ENCODE measurements at regions not wholly inside any gene's neighbourhood (a gene's known extent, or its start where the extent isn't known, plus 50 kb on each side); places are given as distances from the start of the nearest gene placed in this dataset.

DNA sequence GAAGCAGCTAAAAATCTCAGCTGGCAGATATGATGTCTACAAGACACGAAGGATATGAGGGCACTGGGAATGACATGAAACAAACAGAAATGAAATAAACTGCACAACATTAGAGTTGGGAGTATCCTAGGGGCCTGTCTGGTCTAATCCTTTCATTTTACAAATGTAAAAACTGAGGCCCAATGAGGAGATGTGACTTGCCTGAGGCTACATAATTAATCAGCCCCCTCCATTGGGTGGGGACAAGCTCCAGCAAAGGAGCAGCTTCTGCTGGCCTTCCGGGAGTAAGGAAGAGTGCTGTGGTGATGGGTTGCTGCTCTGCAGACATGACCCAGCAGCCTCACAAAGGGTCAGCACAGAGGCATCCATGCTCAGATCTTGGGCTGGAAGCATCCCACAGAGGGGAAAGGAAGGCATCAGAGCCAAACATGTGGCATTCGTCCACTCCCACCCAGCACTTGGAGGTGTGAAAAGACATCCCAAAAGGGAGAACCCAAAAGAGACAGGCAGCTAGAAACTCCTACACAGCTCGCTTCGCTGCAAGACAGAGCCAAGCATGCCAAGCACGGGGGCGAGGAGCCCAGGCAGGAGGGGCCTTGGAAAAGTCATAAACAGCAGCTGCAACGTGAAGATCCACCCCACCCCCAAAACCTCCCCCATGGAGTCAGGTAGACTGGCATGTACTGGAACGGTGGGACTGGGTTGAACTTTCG lies 183.7 kb downstream of the UNC5CL start:
- TF ChIP-seq, protein P1, sequence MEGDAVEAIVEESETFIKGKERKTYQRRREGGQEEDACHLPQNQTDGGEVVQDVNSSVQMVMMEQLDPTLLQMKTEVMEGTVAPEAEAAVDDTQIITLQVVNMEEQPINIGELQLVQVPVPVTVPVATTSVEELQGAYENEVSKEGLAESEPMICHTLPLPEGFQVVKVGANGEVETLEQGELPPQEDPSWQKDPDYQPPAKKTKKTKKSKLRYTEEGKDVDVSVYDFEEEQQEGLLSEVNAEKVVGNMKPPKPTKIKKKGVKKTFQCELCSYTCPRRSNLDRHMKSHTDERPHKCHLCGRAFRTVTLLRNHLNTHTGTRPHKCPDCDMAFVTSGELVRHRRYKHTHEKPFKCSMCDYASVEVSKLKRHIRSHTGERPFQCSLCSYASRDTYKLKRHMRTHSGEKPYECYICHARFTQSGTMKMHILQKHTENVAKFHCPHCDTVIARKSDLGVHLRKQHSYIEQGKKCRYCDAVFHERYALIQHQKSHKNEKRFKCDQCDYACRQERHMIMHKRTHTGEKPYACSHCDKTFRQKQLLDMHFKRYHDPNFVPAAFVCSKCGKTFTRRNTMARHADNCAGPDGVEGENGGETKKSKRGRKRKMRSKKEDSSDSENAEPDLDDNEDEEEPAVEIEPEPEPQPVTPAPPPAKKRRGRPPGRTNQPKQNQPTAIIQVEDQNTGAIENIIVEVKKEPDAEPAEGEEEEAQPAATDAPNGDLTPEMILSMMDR (IDR thresholded peaks at IDR 0.05; ENCODE audit: insufficient read depth, low read depth, low read length), result no peak
- TF ChIP-seq EZH2 (IDR thresholded peaks at IDR 0.05; ENCODE audit: insufficient read depth, low read length), result no peak

All from astrocyte (in vitro differentiated cells and primary cell).